ENCODE measurements at regions not wholly inside any gene's neighbourhood (a gene's known extent, or its start where the extent isn't known, plus 50 kb on each side); places are given as distances from the start of the nearest gene placed in this dataset.

DNA sequence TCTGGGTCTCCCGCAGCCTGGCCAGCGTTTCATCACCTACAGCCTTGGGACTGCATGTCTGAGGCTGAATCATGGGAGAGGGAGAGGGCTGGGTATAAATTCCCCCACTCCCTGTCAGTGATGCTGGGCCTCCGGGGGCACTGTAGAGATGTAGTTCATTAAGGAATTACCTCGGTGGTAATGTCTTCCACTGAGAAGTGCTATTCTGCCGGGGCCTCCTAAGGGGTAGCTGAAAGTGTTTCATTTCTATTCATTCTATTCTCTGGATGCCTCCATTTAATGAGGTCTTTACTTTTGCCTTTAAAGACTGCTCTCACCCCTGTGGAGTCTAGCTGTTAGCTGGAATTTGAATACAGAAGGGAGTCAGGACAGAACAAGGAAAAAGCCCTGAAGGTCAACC lies 116.4 kb upstream of the HS3ST4 start:
- TF ChIP-seq, protein P1, sequence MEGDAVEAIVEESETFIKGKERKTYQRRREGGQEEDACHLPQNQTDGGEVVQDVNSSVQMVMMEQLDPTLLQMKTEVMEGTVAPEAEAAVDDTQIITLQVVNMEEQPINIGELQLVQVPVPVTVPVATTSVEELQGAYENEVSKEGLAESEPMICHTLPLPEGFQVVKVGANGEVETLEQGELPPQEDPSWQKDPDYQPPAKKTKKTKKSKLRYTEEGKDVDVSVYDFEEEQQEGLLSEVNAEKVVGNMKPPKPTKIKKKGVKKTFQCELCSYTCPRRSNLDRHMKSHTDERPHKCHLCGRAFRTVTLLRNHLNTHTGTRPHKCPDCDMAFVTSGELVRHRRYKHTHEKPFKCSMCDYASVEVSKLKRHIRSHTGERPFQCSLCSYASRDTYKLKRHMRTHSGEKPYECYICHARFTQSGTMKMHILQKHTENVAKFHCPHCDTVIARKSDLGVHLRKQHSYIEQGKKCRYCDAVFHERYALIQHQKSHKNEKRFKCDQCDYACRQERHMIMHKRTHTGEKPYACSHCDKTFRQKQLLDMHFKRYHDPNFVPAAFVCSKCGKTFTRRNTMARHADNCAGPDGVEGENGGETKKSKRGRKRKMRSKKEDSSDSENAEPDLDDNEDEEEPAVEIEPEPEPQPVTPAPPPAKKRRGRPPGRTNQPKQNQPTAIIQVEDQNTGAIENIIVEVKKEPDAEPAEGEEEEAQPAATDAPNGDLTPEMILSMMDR (IDR thresholded peaks at IDR 0.05; ENCODE audit: low read length): no peak
- TF ChIP-seq EZH2 (IDR thresholded peaks at IDR 0.05; ENCODE audit: borderline replicate concordance, low read length): no peak
